Suprapubic skin (tissue), 4 donors: ENCODE measurements at regions not wholly inside any gene's neighbourhood (a gene's known extent, or its start where the extent isn't known, plus 50 kb on each side); places are given as distances from the start of the nearest gene placed in this dataset.

ENCODE experiments used
- CTCF ChIP-seq, 2 donors: fragments of 200-600 bp in 1 of 2; fragments of 450-650 bp in 1 of 2; sonication (generic) in 1 of 2; IDR thresholded peaks; one replicate each; pipeline ENCODE4 v1.5.1; 2016 to 2019; ENCODE audit warnings: antibody characterized with exemption in 2 of 2, mild to moderate bottlenecking in 1 of 2, moderate library complexity in 1 of 2
- POLR2A ChIP-seq, 2 donors: fragments of 450-650 bp; IDR thresholded peaks; one replicate each; pipeline ENCODE4 v1.6.1; 2017; ENCODE audit warnings: antibody characterized with exemption in 2 of 2, mild to moderate bottlenecking in 2 of 2, moderate library complexity in 2 of 2
- POLR2AphosphoS5 ChIP-seq, 3 donors: sonication (generic); formaldehyde crosslinking; IDR thresholded peaks; one replicate each; pipeline ENCODE4 v1.6.1; 2017; ENCODE audit warnings: antibody characterized with exemption in 3 of 3

- TF ChIP-seq CTCF (IDR thresholded peaks at IDR 0.05) = no peak
- no peak for TF ChIP-seq POLR2A (IDR thresholded peaks at IDR 0.05)
- no peak for TF ChIP-seq POLR2AphosphoS5 (IDR thresholded peaks at IDR 0.05)
Observed at GRCh38 chr9:129231022-129231739, 53.1 kb upstream of the IER5L start.
